NT2/D1 (cell line): ENCODE measurements at regions not wholly inside any gene's neighbourhood (a gene's known extent, or its start where the extent isn't known, plus 50 kb on each side); places are given as distances from the start of the nearest gene placed in this dataset.

Source experiments
- DNase-seq: peaks from one replicate; pipeline ENCODE4 v3.0.0-alpha.2; 2011; ENCODE audit warnings: low read depth, low spot score
- H3K27me3 ChIP-seq: 2 replicates; pipeline ENCODE4 v1.6.0; 2011; ENCODE audit warnings: mild to moderate bottlenecking; ENCODE audit not compliant: insufficient read length, insufficient read depth
- H3K36me3 ChIP-seq: 2 replicates; pipeline ENCODE4 v1.6.1; 2011; ENCODE audit warnings: mild to moderate bottlenecking, low read length, mixed read lengths; ENCODE audit not compliant: insufficient read depth, insufficient read length
- H3K4me1 ChIP-seq: 2 replicates; pipeline ENCODE4 v1.5.1; 2011; ENCODE audit not compliant: insufficient read depth, insufficient read length
- H3K4me3 ChIP-seq: 2 replicates; pipeline ENCODE4 v1.5.1; 2011; ENCODE audit warnings: low read depth; ENCODE audit not compliant: insufficient read length
- H3K9ac ChIP-seq: 2 replicates; pipeline ENCODE4 v1.6.0; 2011; ENCODE audit warnings: low read depth; ENCODE audit not compliant: insufficient read length
- H3K9me3 ChIP-seq: 2 replicates; pipeline ENCODE4 v1.5.1; 2011; ENCODE audit warnings: mild to moderate bottlenecking, low read length; ENCODE audit not compliant: insufficient read depth
- SUZ12 ChIP-seq: IDR thresholded peaks from 2 replicates; pipeline ENCODE4 v1.6.1; 2011; ENCODE audit not compliant: insufficient read length, insufficient read depth; ENCODE audit errors: extremely low read depth
- YY1 ChIP-seq: IDR thresholded peaks from 2 replicates; pipeline ENCODE4 v1.6.1; 2011; ENCODE audit not compliant: insufficient read length, insufficient read depth
- ZNF274 ChIP-seq: IDR thresholded peaks from 2 replicates; pipeline ENCODE4 v1.6.1; 2011; ENCODE audit warnings: mild to moderate bottlenecking, low read depth, low read length

DNA sequence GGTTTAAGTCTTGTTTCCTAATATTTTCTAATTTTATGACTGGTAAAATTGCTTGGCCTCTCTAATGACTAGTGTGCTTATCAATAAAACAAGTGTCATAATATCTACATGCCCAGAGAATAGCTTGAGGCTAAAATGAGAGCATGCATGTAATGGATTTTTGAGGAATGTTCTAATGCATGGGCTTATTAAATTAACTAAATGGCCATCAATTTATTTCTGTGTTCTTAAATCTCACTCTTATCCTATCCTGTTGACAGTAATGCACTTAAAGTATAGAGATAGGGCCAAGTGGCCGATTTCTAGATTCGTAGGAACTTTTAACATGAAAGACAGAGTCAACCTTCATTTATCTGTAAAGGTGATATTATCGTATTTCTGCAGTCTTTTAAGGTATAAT, 252.4 kb upstream of the COL3A1 start:
- TF ChIP-seq SUZ12 (no peak), ZNF274 (no peak), YY1 (no peak)
- no peaks in the 10 kb centered on the region for H3K4me1 ChIP-seq

GRCh38 chr2:188725746-188726360, 248.3 kb upstream of the COL3A1 start:
- H3K4me1 ChIP-seq: no peaks in the 10 kb centered on the region
- H3K9me3 ChIP-seq: no peaks in the 10 kb centered on the region
- no peak for TF ChIP-seq SUZ12
- no peak for TF ChIP-seq ZNF274
- TF ChIP-seq YY1: no peak
- no peak overlapping the region for H3K9ac ChIP-seq
- no peaks in the 10 kb centered on the region for H3K27me3 ChIP-seq
- DNase-seq: peak; percentile 11
- no peaks in the 10 kb centered on the region for H3K36me3 ChIP-seq
- no peak overlapping the region for H3K4me3 ChIP-seq

More for the DNA sequence above, 252.4 kb upstream of the COL3A1 start:
- H3K9me3 ChIP-seq: no peaks in the 10 kb centered on the region
- no peak overlapping the region for H3K4me3 ChIP-seq
- H3K9ac ChIP-seq: no peak overlapping the region
- no peaks in the 10 kb centered on the region for H3K36me3 ChIP-seq
- no peak for DNase-seq
- no peaks in the 10 kb centered on the region for H3K27me3 ChIP-seq

- Histone ChIP-seq H3K9me3 (no peaks in the 10 kb centered on the region), H3K9ac (no peak overlapping the region), H3K4me1 (no peaks in the 10 kb centered on the region), H3K36me3 (no peaks in the 10 kb centered on the region), H3K27me3 (no peaks in the 10 kb centered on the region), H3K4me3 (no peak overlapping the region)
- TF ChIP-seq SUZ12: no peak
- no peak for TF ChIP-seq ZNF274
- TF ChIP-seq YY1: no peak
- no peak for DNase-seq
Observed at GRCh38 chr2:188726626-188727247, 247.4 kb upstream of the COL3A1 start.

GRCh38 chr2:188727846-188728245, 246.3 kb upstream of the COL3A1 start:
- Histone ChIP-seq H3K9me3 (no peaks in the 10 kb centered on the region), H3K9ac (no peak overlapping the region), H3K4me3 (no peak overlapping the region), H3K27me3 (no peaks in the 10 kb centered on the region), H3K4me1 (no peaks in the 10 kb centered on the region), H3K36me3 (no peaks in the 10 kb centered on the region)
- DNase-seq: no peak
- TF ChIP-seq YY1: no peak
- TF ChIP-seq SUZ12: no peak
- no peak for TF ChIP-seq ZNF274

- Histone ChIP-seq H3K4me3 (no peak overlapping the region), H3K9ac (no peak overlapping the region), H3K9me3 (no peaks in the 10 kb centered on the region), H3K36me3 (no peaks in the 10 kb centered on the region), H3K4me1 (no peaks in the 10 kb centered on the region), H3K27me3 (no peaks in the 10 kb centered on the region)
- no peak for TF ChIP-seq YY1
- no peak for TF ChIP-seq SUZ12
- TF ChIP-seq ZNF274: no peak
- peak; percentile 6 for DNase-seq
Observed at GRCh38 chr2:188734691-188735090, 239.5 kb upstream of the COL3A1 start.

- TF ChIP-seq YY1 (no peak), ZNF274 (no peak), SUZ12 (no peak)
- no peak overlapping the region for H3K9ac ChIP-seq
- H3K9me3 ChIP-seq: no peaks in the 10 kb centered on the region
- H3K4me1 ChIP-seq: no peaks in the 10 kb centered on the region
- no peak overlapping the region for H3K4me3 ChIP-seq
- no peaks in the 10 kb centered on the region for H3K27me3 ChIP-seq
- no peaks in the 10 kb centered on the region for H3K36me3 ChIP-seq
- no peak for DNase-seq
Observed at GRCh38 chr2:188746727-188747126, 227.4 kb upstream of the COL3A1 start.

DNA sequence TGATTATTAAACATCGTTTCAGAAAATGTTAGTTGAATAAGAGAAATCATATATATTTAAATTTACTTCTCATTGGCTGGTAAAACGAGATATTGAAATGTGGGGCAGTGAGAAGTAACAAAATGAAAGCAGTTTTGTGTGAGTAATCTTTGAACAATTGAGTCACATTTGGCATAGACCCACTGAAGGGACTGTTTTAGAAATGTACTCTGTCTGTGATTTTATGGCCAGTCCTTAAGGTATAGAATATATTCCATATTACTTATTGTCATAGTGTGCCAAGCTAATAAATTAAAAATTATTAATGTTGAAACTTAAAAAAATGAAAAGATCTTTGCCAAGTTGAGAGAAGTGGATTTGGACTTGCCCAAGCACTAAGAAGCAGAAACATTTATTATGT, 222.4 kb upstream of the COL3A1 start:
- H3K9me3 ChIP-seq: no peaks in the 10 kb centered on the region
- no peaks in the 10 kb centered on the region for H3K36me3 ChIP-seq
- no peaks in the 10 kb centered on the region for H3K27me3 ChIP-seq
- no peak overlapping the region for H3K4me3 ChIP-seq
- DNase-seq: no peak
- no peak for TF ChIP-seq ZNF274
- no peaks in the 10 kb centered on the region for H3K4me1 ChIP-seq
- H3K9ac ChIP-seq: no peak overlapping the region

DNA sequence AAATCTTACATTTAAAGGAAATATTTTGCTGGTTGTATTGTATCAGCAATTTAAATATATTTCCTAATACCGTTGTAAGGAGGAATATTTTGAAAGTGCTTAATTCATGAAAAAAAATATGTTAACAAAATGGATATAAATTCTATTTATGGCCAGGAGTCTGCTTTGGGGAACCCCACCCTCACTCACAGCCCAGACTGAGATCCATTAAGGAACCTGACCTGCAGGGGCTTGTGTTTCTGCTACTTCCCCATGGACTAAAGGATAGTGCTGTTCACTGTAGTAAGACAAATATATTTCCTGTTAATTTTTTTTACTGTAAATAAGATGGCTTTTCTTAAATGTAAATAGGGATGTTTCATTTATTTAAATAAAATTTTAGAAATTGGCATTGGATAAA, 221.9 kb upstream of the COL3A1 start:
- no peak for DNase-seq
- Histone ChIP-seq H3K9ac (no peak overlapping the region), H3K27me3 (no peaks in the 10 kb centered on the region), H3K4me1 (no peaks in the 10 kb centered on the region), H3K9me3 (no peaks in the 10 kb centered on the region), H3K36me3 (no peaks in the 10 kb centered on the region), H3K4me3 (no peak overlapping the region)
- TF ChIP-seq SUZ12 (no peak), ZNF274 (no peak), YY1 (no peak)
